IMR-90 (cell line): ENCODE measurements at regions not wholly inside any gene's neighbourhood (a gene's known extent, or its start where the extent isn't known, plus 50 kb on each side); places are given as distances from the start of the nearest gene placed in this dataset.

Experiments
- ATAC-seq: fragments of 200-7000 bp; cut with Tn5 transposase; 2 replicates; pipeline ENCODE4 v1.9.1; 2020; ENCODE audit warnings: low read depth, mild to moderate bottlenecking, moderate library complexity
- BruUV-seq: library from RNA; stranded (reverse); fragments of 400-500 nt; replicated peaks from 2 replicates; lab custom pipeline; 2021; lab: Mats Ljungman, UMichigan
- CTCF ChIA-PET: fragments of 300-600 bp; formaldehyde crosslinking; extraction: SDS; loops from one replicate; lab custom pipeline; 2021; ENCODE audit warnings: antibody characterized with exemption; lab: Yijun Ruan, JAX
- POLR2A ChIA-PET: fragments of 300-600 bp; sonication (Branson Sonifier 250); formaldehyde crosslinking; loops from one replicate; lab custom pipeline; 2022; ENCODE audit warnings: antibody characterized with exemption; ENCODE audit not compliant: unreplicated experiment; lab: Charles Lee
- DNase-seq: peaks from one replicate; pipeline ENCODE4 v3.0.0; 2013
- H2AFZ ChIP-seq: replicated peaks from 2 replicates; pipeline ENCODE3; 2013; ENCODE audit warnings: low read length, mild to moderate bottlenecking; ENCODE audit not compliant: poor library complexity
- H2AK5ac ChIP-seq: 2 replicates; pipeline ENCODE4 v1.6.1; 2013; ENCODE audit warnings: low read depth, low read length, inconsistent platforms
- H2AK9ac ChIP-seq: replicated peaks from 2 replicates; pipeline ENCODE3; 2013; ENCODE audit warnings: mild to moderate bottlenecking, low read depth, low read length, moderate library complexity; ENCODE audit not compliant: poor library complexity
- H2BK120ac ChIP-seq: 2 replicates; pipeline ENCODE4 v1.6.1; 2013; ENCODE audit warnings: low read depth, low read length, inconsistent platforms
- H2BK15ac ChIP-seq: 3 replicates; pipeline ENCODE4 v1.6.1; 2013; ENCODE audit warnings: low read depth, low read length, inconsistent platforms
- H2BK20ac ChIP-seq: 2 replicates; pipeline ENCODE4 v1.6.1; 2013; ENCODE audit warnings: low read depth, mild to moderate bottlenecking, inconsistent platforms, low read length, moderate library complexity
- H2BK5ac ChIP-seq: 2 replicates; pipeline ENCODE4 v1.6.1; 2013; ENCODE audit warnings: mild to moderate bottlenecking, low read depth, low read length, inconsistent platforms; ENCODE audit not compliant: poor library complexity, severe bottlenecking
- H3K14ac ChIP-seq: replicated peaks from 2 replicates; pipeline ENCODE4 v1.6.1; 2013; ENCODE audit warnings: low read depth, low read length, inconsistent platforms
- H3K18ac ChIP-seq: 2 replicates; pipeline ENCODE4 v1.6.1; 2013; ENCODE audit warnings: low read depth, low read length, control low read depth
- H3K23ac ChIP-seq: 2 replicates; pipeline ENCODE4 v1.6.1; 2013; ENCODE audit warnings: low read depth, low read length, inconsistent platforms
- H3K27ac ChIP-seq: 2 replicates; pipeline ENCODE4 v1.5.1; 2013; ENCODE audit warnings: mild to moderate bottlenecking, control low read depth, low read length; ENCODE audit not compliant: insufficient read depth
- H3K27me3 ChIP-seq: 2 replicates; pipeline ENCODE4 v1.6.1; 2013; ENCODE audit warnings: low read length; ENCODE audit not compliant: control insufficient read depth, insufficient read depth
- H3K36me3 ChIP-seq: 2 replicates; pipeline ENCODE4 v1.6.1; 2013; ENCODE audit warnings: low read length, mixed read lengths; ENCODE audit not compliant: control insufficient read depth, insufficient read depth
- H3K4ac ChIP-seq: 2 replicates; pipeline ENCODE4 v1.6.1; 2013; ENCODE audit warnings: low read depth, low read length, inconsistent platforms
- H3K4me1 ChIP-seq: 2 replicates; pipeline ENCODE4 v1.6.1; 2013; ENCODE audit warnings: low read length, mixed read lengths; ENCODE audit not compliant: control insufficient read depth, insufficient read depth
- H3K4me2 ChIP-seq: 2 replicates; pipeline ENCODE4 v1.6.1; 2013; ENCODE audit warnings: low read depth, mild to moderate bottlenecking, control low read depth, low read length, moderate library complexity
- H3K4me3 ChIP-seq: 2 replicates; pipeline ENCODE4 v1.5.1; 2013; ENCODE audit warnings: low read depth, mild to moderate bottlenecking, control low read depth, low read length, moderate library complexity; ENCODE audit not compliant: insufficient read depth
- H3K56ac ChIP-seq: 2 replicates; pipeline ENCODE4 v1.6.1; 2013; ENCODE audit warnings: low read length, inconsistent platforms; ENCODE audit not compliant: insufficient read depth; ENCODE audit errors: extremely low read depth
- H3K79me1 ChIP-seq, 2 experiments: 2 replicates each; pipeline ENCODE4 v1.6.1; 2013; ENCODE audit warnings: low read length in 2 of 2, inconsistent platforms in 1 of 2, low read depth in 1 of 2
- H3K9ac ChIP-seq: 2 replicates; pipeline ENCODE4 v1.6.1; 2013; ENCODE audit warnings: low read depth, low read length, control low read depth
- H3K9me1 ChIP-seq: 2 replicates; pipeline ENCODE4 v1.6.1; 2013; ENCODE audit warnings: low read length, inconsistent platforms; ENCODE audit not compliant: insufficient read depth
- H3K9me3 ChIP-seq: 2 replicates; pipeline ENCODE4 v1.6.1; 2013; ENCODE audit warnings: low read length; ENCODE audit not compliant: control insufficient read depth, insufficient read depth
- H4K20me1 ChIP-seq: 2 replicates; pipeline ENCODE4 v1.6.1; 2013; ENCODE audit warnings: low read length, inconsistent platforms; ENCODE audit not compliant: insufficient read depth
- H4K5ac ChIP-seq: 2 replicates; pipeline ENCODE4 v1.6.1; 2013; ENCODE audit warnings: mild to moderate bottlenecking, low read depth, low read length, control low read depth
- H4K8ac ChIP-seq, 2 experiments: 2 replicates each; pipeline ENCODE4 v1.6.1; 2013; ENCODE audit warnings: low read depth in 2 of 2, low read length in 2 of 2, control low read depth in 1 of 2, inconsistent platforms in 1 of 2
- H4K91ac ChIP-seq: 2 replicates; pipeline ENCODE4 v1.6.1; 2013; ENCODE audit warnings: low read depth, low read length, inconsistent platforms; ENCODE audit not compliant: insufficient read depth
- SMC3 ChIP-seq: fragments of 150-350 bp; IDR thresholded peaks from 2 replicates; pipeline ENCODE4 v1.6.1; 2016; ENCODE audit warnings: low read depth, mild to moderate bottlenecking, antibody characterized with exemption, low read length, moderate library complexity
- WGBS, 2 experiments: methylation state at CpG; one replicate each; pipeline versions ENCODE4 v1.1.5 to v1.1.7; 2013; ENCODE audit warnings: missing lambda C conversion rate in 2 of 2; ENCODE audit not compliant: insufficient read length in 1 of 2; ENCODE audit errors: extremely low coverage in 2 of 2; 5-methylcytosine and 5-hydroxymethylcytosine counted together
- dilution Hi-C: fragments of 300-500 bp; cut with HindIII; formaldehyde crosslinking; loops from one replicate; pipeline ENCODE4 v1.14.3; 2018; ENCODE audit warnings: low sequenced_read_pairs; ENCODE audit not compliant: unreplicated experiment
- in situ Hi-C: fragments of 300-500 bp; cut with MboI; formaldehyde crosslinking; loops from 3 replicates; pipeline ENCODE4 v1.14.3; 2019; ENCODE audit warnings: low sequenced_read_pairs, inconsistent platforms, mixed read lengths
- intact Hi-C: fragments of 100-400 bp; cut with micrococcal nuclease; formaldehyde crosslinking; loops from 2 replicates; pipeline ENCODE4 v1.10.0; 2022

DNA sequence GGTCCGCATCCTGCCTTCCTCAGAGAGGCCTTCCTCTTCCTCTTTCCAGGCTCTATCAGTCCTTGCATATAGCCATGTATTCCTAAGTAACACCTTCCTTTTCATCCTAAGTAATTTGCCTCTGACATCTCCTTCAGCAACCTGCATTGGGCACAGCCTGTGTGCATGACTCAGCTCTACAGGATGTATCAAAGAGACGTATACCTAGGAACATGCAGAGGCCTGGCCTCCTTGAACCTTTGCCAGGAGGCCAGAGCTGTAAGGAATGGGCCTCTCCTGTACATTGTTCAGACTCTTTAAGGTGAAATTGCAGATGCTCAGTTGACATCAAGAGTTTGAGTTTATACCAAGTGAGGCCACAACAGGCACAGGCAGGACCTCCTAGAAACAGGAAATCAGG, 76.0 kb upstream of the CELF4 start:
- ATAC-seq (no peak), DNase-seq (no peak)
- Histone ChIP-seq H3K4ac (no peak overlapping the region), H3K23ac (no peak overlapping the region), H3K4me1 (no peaks in the 10 kb centered on the region), H3K9me3 (peaks cover 22% of the 10 kb centered on the region), H3K27me3 (no peaks in the 10 kb centered on the region), H3K56ac (no peak overlapping the region), H4K91ac (no peak overlapping the region), H4K5ac (no peak overlapping the region), H2BK20ac (no peak overlapping the region), H3K9me1 (no peaks in the 10 kb centered on the region), H3K4me3 (no peak overlapping the region), H4K8ac (no peak overlapping the region), H2BK15ac (no peak overlapping the region), H3K9ac (no peak overlapping the region), H3K18ac (no peak overlapping the region), H4K20me1 (no peaks in the 10 kb centered on the region), H2AK9ac (no peak overlapping the region), H3K4me2 (no peak overlapping the region), H2BK120ac (no peak overlapping the region), H3K79me1 (no peaks in the 10 kb centered on the region), H3K14ac (no peak overlapping the region), H2AFZ (no peak overlapping the region), H3K36me3 (no peaks in the 10 kb centered on the region), H2BK5ac (no peak overlapping the region), H3K27ac (no peak overlapping the region), H2AK5ac (no peak overlapping the region)
- CTCF ChIA-PET, result no interaction called here
- TF ChIP-seq SMC3, result no peak
- POLR2A ChIA-PET, result no interaction called here
- no TSS peak for BruUV-seq
- in situ Hi-C loops (no loop called here), intact Hi-C loops (no loop called here), dilution Hi-C loops (no loop called here)
- no CpG with 5 or more reads among the region's 2 CpGs for WGBS, 2 experiments
